ENCODE measurements at regions not wholly inside any gene's neighbourhood (a gene's known extent, or its start where the extent isn't known, plus 50 kb on each side); places are given as distances from the start of the nearest gene placed in this dataset.
"Not testable (repeated sequence)": the region's sequence is repeated elsewhere in the genome, so short reads cannot be mapped to it uniquely, and the experiment has no call there.

DNA sequence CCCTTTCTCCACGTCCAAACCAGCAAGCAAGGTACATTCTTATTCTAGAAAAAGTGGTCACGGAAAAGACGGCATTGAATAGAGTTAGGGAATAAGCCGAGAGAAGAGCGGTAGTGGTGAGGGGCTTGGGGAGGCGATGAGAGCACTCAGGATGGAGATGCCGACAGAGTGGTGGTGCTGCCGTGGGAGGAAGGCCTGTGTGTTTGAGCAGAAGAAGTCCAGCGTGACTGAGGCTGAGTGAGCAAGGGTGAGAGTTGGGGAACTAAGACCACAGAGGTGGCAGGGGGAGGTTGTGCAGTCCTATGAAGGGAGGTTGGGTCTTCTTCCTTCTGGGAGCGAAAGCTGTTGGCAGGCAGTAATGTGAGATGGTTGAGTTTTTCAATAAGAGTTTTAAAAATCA lies 252.3 kb downstream of the ABCC12 start:
- no peak for DNase-seq

DNA sequence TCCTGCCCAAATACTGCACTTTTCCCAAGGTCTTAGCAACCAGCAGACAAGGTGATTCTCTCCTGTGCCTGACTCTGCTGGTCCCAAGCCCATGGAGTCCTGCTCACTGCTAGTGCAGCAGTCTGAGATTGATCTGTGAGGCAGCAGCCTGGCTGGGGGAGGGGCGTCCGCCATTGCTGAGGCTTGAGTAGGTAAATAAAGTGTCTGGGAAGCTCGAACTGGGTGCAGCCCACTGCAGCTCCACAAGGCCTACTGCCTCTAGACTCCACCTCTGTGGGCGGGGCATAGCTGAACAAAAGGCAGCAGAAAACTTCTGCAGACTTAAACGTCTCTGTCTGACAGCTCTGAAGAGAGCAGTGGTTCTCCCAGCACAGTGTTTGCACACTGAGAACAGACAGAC lies 258.7 kb downstream of the ABCC12 start:
- DNase-seq = not testable (repeated sequence)

DNA sequence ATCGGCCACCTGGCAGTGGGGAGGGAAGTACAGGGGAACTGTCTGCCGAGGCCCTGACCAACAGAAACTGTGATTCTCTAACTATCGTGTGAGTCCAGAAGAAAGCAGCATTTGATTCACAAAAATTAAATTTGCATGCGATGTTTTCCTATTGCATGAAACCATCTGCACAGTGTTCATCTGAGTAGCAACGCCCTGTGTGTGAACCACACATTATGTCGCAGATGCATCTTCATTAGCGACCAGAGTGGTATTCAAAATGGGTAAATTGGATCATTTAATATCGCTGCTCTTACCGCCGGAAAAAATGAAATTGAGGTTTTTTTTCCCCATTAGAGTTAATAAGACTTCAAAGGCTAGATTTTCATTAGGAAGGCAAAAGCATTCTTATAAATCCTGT lies 260.6 kb downstream of the ABCC12 start:
- DNase-seq = no peak

DNA sequence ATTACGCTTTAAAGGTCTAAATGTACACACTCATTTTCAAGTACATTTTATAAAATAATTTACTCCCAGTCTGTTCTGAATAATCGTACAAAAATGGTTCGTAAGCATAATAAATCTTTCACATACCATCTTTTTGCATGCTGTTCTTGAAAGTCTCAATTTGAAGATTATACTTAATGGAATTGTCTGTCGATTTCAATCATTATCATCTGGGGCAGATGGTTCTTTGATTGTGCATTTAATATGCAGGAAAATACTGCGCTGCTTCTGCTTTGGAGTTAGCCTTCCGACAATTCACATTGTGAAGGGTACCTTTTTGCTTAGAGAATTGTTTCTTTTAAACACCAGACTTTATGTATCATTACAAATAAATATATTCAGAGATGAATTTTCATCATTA lies 262.8 kb downstream of the ABCC12 start:
- no peak for DNase-seq

DNA sequence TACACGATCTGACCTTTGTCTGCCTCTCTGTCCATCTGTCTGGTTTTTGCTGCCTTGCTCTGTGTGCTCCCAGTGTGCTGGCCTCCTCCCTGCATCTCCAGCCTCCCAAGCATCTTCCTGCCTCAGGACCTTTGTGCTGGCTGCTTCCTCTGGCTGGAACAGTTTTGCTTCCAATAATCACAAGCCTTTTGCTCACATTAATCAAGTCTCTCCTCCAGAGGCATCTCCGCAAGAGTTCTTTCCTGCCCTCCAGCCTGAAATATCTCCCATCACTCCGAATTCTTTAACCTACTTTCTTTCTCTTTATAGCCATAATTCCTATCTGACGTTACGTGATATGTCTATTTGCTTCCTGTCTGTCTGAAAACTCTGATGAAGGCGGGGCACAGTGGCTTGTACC lies 267.1 kb downstream of the ABCC12 start:
- DNase-seq = no peak

DNA sequence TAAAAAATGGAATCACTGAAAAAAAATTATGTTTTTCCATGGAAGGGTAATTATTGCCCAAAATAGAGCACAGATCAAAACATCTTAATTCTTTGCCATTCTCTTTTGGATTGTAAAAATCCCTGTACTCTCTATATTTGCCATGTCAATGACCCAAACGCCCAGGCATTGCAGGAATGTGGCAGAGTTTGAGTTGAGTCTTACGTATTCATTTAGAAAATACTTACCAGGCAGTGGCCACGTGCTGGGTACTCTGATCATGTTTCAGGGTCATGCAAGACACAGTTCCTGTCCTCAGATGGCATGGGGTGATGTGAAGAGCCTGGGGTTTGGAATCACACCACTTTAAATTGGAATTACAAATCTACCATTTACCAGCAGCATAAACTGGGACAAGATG lies 267.7 kb downstream of the ABCC12 start:
- no peak for DNase-seq

DNA sequence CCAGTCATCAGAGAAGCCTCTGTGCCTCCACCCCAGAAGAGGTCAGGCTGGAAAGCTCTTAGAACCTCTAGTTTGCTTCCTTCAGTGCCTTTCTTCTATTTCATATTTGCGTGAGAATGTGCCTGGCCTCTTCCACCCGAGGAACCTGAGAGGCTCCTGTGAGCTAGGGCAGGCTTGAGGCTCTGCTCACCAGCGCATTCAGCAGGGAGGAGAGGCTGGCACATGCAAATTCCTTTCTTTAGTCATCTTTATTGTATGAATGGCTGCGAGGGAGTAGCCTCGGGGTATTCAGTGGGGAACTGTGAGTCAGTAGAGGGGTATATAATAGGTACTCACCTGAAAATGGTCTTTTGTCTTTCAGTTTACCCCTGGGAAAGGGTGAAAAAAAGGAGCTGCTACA lies 268.3 kb downstream of the ABCC12 start:
- no peak for DNase-seq

DNA sequence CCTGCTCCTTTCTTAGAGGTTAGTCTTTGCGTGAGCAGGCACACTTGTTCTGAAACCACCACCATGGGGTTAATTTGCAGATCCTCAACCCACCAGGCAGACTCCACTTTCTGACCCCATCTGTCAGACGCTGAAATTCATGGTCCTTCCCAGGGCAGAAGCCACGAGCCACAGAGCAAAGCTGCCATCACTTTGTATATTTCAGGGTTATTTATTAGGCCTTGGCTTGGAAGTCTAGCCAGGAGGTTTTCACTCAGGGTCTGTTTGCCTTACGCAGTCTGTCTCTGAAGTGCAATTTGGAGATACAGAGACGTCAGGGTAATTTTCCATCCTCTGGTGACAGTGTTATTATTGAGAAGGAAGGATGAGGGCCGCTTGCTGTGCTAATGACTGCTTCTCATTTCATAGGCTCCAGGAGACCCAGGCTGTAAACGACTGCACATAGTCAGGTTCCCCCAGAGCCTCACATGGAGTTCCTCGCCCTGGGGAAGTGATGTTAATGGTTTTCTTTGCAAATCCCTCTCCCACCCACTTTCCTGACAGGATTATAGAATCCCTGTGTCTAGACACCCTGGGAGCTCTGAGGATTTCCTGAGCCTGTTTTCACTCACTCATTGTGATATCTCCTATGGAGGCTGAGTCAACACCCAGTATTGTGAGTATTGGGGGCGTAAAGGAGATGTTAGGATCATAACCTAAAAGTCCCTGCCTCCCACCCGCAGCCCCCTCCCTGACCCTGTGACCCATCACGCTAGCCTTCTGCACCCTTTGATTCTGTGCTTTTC lies 269.0 kb downstream of the ABCC12 start:
- no peak for DNase-seq

DNA sequence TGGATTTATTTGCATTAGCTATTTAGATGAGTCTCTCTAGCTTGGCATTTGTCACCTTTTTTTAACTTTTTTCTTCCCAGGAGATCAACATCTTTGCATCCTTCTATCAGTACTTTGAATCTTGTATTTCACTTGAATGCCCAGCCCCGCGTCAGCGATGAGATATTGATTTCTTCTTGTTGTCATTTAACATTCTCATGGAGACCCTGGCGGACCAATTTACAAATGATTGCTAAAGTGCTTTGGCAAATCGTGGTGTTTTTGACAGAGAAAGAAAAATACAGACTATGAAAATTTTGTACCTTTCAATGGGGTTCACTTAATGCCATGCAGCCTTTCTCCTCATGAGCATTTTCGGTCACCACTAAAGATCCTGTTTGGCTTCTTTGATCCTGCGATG lies 269.7 kb downstream of the ABCC12 start:
- no peak for DNase-seq

DNA sequence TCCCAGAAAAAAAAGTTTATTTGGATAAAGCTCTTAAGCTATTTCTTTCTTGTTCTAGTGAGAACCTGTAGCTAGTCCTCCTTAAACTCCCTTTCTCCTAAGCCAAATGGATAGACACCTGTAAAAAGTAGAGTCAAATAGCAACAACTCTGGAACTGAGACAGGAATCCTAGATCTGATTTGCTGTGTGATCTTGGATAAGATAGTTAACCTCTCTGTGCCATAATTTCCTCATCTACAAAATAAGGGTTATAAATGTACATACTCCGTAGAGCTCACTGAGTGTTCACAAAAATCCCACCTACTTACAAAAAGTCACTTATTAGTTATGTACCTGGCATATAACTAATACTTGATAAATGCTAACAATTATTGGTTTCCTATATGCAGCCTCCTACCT lies 270.3 kb downstream of the ABCC12 start:
- no peak for DNase-seq

DNA sequence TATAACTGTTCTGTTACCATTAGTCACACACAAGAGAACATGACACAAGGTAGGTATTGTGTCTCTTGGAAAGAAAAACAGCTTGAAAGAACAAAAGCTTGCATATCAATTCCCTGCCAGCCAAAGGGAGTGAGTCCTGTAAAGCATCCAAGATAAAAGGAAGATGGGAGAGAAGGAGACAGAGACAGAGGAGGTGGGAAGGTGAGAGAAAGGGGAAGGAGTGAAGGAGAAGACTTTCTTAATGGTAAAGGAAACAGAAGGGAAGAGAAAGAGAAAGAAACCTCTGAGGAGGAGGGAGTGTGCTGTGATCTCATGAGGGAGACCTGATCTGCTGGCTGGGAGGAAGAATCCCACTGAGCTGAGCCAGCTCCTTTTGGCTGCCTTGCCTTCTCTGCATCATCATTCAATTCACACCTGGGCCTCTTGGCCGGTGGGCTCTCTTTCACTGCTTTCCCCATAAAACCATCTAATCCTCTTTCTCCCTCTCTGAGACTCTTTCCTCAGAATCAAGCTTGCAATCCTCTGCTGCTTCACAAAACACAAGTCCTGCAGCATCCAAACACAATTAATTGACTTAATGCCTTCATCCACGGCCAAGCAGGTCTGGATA lies 271.6 kb downstream of the ABCC12 start:
- DNase-seq = no peak

DNA sequence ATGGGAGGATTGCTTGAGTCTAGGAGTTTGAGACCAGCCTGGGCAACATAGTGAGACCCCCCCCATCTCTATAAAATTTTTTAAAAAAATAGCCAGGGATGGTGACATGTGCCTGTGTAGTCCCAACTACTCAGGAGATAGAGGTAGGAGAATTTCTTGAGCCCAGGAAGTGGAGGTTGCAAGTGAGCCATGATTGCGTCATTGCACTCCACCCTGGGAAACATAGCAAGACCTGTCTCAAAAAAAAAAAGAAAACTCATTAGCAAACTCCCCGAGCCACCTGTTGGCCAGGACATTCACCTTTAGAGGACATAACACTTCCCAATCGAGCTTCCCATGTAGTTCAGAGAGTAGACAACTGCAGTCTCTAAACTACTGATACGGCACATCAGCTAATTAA lies 274.2 kb downstream of the ABCC12 start:
- no peak for DNase-seq

DNA sequence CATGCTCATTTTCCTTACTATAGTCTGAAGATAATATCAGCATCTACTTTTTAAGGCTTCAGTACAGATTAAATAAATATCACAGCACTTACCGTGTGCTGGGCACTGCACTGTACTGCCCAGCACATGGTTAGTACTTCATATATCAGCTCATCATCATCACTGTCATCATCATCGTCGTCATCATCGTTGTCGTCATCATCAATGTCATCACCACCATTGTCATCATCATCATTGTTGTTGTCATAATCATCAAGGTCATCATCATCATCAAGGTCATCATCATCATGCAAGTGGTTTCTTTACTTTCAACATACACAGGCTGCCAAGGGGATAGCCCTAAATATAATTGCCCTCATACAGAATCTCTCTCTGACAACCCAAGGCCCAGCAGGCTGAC lies 275.1 kb downstream of the ABCC12 start:
- no peak for DNase-seq

DNA sequence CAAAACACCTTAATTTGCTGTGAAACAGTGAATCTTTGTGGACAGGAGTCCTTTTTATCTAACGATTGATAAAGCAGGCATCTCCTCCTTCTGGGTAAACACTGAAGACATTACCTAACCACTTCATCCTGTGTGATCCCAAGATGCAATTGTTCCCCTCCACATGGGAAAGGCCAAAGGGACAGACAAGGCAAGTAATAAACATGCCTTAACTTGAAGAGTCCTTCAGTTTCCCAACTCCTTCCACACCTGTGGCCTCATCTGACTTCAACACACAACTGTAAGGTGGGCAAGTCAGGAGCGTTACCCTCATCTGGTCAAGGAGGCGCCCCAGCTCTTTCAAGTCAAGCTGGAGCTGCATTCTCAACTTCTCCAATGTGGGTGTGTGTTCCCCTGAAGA lies 278.6 kb downstream of the ABCC12 start:
- no peak for DNase-seq

DNA sequence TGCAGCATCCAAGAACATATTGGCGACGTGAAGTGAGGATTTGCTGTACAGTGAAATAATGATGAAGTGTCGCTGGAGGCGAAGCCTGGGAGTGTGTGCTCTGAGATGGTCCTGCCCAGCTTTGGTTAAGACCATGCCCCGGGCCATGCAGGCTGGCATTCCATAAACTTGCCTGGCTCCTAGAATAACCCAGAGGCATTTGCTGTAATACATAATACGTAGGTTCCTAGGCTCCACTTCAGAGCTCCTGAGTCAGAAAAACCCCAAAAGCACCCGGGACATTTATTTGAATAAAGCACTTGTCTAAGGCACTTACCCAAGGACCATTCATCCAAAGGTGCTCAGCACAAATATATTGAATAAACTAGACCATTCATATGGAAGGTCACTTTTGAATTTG lies 279.3 kb downstream of the ABCC12 start:
- no peak for DNase-seq

DNA sequence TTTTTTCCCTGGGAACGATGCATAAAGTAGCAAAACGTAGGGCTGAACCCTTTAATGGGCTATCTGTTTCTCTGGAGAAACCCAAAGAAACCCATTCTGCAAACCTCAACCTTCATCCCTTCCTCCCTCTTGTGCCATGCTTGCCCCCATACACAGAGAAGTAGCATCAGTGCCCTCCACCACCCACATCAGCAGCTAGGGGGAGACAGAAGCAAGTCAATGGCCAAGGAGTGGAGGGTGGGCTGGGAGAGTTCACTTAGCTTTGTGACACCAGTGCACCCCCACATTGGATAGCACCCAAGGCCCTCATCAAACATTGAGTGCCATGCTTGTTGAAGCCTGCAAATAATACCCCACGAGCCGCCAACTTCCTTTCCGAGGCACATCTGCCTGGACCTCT lies 282.4 kb downstream of the ABCC12 start:
- no peak for DNase-seq

DNA sequence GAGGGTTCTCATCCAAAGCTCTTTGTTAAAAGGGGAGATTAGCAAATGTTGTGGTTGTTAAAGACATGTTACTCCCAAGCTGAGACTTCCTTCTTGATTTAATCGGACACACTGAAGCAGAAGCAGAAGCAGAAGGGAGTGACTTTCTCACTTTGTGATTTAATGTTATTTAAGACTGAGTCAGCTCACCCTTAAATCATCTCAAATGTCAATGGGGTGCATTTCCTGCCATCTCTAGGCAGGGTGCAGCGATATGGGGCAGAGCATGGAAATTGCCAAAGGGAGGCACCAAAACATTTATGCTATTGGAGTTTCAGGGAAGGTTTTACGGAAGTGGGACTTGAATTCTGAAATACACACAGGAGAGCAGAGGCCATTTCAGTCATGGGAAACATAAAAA lies 283.6 kb downstream of the ABCC12 start:
- DNase-seq = no peak

DNA sequence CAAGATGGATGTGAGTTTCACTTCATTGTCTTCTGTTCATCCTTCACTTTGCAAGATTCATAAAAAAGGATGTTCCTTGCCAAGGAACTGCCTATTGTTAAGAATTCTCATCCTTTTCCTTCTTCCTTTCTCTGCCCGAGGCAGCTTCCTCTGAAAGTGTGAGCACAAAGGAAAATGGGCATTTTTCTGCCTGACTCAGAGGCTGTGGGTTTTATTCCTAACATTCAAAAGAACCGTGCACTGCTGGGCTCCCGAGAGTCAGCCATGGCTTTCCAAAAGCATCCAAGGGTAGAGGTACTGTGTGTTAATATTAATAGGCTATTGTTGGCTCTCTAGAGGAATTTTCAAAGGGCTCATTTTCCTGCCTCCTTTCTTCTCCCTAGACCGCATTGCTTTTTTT lies 289.4 kb downstream of the ABCC12 start:
- DNase-seq = no peak

DNA sequence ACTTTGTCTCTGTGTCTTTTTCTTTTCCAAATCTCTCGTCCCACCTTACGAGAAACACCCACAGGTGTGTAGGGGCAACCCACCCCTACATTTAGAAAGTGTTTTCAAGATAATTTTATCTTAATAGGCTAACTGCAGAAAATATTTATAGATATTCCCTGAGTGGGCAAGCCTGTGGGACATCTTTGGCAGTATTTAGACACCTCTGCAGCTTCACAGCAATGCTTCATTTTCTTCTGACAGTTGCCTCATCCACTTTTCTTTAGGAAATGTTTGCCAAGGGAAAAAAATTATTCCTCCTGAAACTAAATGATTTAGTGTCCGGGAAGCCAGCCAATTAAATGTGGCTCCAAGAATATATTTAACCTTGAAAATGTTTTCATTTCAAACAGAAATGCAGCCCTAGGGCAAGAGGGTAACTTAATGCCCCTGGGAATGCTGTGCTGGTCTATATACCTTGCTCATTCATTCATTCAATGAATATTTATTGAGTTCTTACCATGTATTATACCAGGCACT lies 290.4 kb downstream of the ABCC12 start:
- no peak for DNase-seq

DNA sequence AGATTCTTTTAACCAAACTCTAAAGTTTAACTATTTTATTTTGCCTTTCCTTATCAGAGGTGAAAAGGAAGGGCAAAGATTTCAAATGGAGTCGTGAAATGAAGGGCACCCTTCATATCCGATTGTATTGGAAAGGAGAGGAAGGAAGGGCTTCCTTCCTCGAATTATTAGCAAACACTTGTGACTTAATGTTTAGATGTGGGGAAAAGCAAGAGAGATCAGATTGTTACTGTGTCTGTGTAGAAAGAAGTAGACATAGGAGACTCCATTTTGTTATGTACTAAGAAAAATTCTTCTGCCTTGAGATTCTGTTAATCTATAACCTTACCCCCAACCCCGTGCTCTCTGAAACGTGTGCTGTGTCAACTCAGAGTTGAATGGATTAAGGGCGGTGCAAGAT lies 291.5 kb downstream of the ABCC12 start:
- DNase-seq = not testable (repeated sequence)

DNA sequence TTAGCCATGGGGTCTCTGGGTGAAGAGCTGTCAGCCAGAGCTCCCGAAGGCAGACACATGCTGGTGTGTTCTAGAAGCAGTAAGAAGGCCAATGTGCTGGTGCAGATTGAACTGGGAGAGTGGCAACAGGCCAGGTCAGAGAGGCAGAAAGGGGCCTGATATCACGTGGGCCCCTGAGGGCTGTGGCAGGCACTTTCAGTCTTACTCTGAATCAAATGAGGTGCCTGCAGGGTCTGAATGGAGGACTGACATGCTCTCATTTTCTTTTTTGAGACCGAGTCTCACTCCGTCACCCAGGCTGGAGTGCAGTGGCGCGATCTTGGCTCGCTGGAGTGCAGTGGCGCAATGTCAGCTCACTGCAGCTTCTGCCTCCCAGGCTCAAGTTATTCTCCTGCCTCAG lies 293.8 kb downstream of the ABCC12 start:
- no peak for DNase-seq

DNA sequence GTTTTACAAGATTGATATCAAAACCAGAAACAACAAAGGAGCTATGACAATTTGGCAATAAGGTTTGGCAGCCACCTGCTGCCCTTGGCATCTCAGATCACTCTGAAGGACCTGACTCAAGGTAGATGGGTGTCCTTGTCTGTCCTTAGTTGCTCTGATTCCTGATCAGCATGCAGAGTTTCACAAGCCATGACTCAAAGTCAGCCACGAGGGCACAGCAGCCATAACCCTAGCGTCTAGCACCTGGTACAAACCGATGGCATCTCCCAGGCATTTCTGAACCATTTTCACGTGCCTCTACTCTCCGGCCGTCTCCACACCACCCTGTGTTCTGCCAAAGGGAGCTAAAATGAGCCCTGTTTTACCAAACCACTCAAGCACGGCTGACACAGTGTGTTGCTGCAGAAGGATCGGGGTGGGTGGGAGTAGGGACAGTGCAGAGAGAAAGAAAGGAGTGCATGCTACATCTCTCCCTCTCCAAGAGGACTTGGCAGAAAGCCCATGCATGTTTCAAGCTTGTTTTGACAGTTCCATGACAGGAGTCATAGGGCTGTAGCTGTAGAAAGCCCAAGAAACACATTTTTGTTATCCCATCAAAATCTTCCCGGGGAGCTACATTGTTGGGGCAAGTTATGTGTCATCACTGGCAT lies 297.3 kb downstream of the ABCC12 start:
- DNase-seq = no peak

DNA sequence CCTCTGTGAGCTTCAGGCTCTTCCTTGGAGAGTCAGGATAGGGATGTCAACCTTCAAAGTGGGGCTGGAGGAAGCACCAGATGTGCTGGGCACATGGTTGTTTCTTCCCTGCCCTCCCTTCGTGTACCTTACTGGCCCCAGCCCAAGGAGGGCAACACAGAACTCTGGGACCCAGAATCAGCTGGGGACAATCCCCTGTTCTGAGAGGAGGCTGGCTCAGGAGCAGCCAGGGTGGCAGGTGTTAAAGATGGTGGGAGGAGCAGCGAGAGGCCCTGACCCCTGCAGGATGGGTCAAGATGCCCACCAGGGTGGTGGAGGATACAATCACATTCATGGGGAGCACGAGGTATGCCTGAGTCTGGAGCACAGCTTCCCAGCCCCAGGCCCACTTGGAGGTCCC lies 300.4 kb downstream of the ABCC12 start:
- DNase-seq = no peak

DNA sequence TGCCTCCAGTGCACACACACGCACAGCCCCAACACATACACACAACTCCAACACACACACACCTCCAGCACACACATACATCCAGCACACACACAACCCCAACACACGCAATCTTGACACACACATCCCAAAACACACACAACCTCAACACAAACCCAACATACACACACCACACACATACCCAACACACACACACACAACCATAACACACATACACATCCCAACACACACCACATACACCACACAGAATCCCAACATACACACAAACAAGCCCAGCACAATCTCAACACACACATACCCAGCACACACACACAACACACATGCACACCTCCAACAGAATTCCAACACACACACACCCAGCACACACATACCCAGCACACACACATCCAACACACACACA lies 301.1 kb downstream of the ABCC12 start:
- DNase-seq = no peak
